ENCODE measurements at regions not wholly inside any gene's neighbourhood (a gene's known extent, or its start where the extent isn't known, plus 50 kb on each side); places are given as distances from the start of the nearest gene placed in this dataset.

GRCh38 chr3:40997711-40998519, 201.4 kb upstream of the CTNNB1 start:
- TF ChIP-seq CTCF (IDR thresholded peaks at IDR 0.05), result no peak

- no peak for TF ChIP-seq CTCF (IDR thresholded peaks at IDR 0.05)
These were observed 199.6 kb upstream of the CTNNB1 start for GRCh38 chr3:40999682-41000081.

- no peak for TF ChIP-seq CTCF (IDR thresholded peaks at IDR 0.05)
These were observed 198.8 kb upstream of the CTNNB1 start for GRCh38 chr3:41000471-41000870.

- TF ChIP-seq CTCF (IDR thresholded peaks at IDR 0.05), result no peak
These were observed 197.7 kb upstream of the CTNNB1 start for GRCh38 chr3:41001556-41001955.

GRCh38 chr3:41002104-41002503, 197.2 kb upstream of the CTNNB1 start:
- no peak for TF ChIP-seq CTCF (IDR thresholded peaks at IDR 0.05)

- no peak for TF ChIP-seq CTCF (IDR thresholded peaks at IDR 0.05)
These were observed 191.9 kb upstream of the CTNNB1 start for GRCh38 chr3:41007399-41007798.

- no peak for TF ChIP-seq CTCF (IDR thresholded peaks at IDR 0.05)
These were observed 187.5 kb upstream of the CTNNB1 start for GRCh38 chr3:41011854-41012253.

- no peak for TF ChIP-seq CTCF (IDR thresholded peaks at IDR 0.05)
These were observed 180.4 kb upstream of the CTNNB1 start for GRCh38 chr3:41018855-41019254.

Data from LNCAP (cell line).